ENCODE measurements at regions not wholly inside any gene's neighbourhood (a gene's known extent, or its start where the extent isn't known, plus 50 kb on each side); places are given as distances from the start of the nearest gene placed in this dataset.

DNA sequence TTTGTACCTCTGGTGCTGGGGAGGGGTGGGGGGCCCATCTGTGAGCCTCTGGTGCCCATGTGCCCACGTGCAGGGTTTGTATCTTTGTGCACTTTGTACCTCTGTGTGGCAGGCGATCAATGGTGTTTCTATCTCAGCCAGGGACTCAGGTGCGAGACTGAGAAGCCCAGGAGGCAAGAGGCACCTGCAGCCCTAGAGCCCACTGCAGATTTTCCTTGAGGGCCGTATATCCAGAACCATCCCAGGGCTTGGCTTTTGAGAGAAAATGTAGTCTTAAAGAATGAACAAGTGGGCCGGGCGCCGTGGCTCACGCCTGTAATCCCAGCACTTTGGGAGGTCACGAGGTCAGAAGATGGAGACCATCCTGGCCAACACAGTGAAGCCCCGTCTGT lies 52.2 kb upstream of the KCNMB1 start:
- Histone ChIP-seq H3K4me1 (no peaks in the 10 kb centered on the region), H3K4me3 (no peak overlapping the region), H3K36me3 (no peaks in the 10 kb centered on the region), H3K27me3 (no peaks in the 10 kb centered on the region), H3K27ac (no peak overlapping the region), H3K9me3 (no peaks in the 10 kb centered on the region)
- intact Hi-C loops (cut with DNase I) = no loop called here
- no peak for DNase-seq (ENCODE audit: low spot score in 2 of 2)
- TF ChIP-seq, protein P1, sequence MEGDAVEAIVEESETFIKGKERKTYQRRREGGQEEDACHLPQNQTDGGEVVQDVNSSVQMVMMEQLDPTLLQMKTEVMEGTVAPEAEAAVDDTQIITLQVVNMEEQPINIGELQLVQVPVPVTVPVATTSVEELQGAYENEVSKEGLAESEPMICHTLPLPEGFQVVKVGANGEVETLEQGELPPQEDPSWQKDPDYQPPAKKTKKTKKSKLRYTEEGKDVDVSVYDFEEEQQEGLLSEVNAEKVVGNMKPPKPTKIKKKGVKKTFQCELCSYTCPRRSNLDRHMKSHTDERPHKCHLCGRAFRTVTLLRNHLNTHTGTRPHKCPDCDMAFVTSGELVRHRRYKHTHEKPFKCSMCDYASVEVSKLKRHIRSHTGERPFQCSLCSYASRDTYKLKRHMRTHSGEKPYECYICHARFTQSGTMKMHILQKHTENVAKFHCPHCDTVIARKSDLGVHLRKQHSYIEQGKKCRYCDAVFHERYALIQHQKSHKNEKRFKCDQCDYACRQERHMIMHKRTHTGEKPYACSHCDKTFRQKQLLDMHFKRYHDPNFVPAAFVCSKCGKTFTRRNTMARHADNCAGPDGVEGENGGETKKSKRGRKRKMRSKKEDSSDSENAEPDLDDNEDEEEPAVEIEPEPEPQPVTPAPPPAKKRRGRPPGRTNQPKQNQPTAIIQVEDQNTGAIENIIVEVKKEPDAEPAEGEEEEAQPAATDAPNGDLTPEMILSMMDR (IDR thresholded peaks at IDR 0.05) = no peak

DNA sequence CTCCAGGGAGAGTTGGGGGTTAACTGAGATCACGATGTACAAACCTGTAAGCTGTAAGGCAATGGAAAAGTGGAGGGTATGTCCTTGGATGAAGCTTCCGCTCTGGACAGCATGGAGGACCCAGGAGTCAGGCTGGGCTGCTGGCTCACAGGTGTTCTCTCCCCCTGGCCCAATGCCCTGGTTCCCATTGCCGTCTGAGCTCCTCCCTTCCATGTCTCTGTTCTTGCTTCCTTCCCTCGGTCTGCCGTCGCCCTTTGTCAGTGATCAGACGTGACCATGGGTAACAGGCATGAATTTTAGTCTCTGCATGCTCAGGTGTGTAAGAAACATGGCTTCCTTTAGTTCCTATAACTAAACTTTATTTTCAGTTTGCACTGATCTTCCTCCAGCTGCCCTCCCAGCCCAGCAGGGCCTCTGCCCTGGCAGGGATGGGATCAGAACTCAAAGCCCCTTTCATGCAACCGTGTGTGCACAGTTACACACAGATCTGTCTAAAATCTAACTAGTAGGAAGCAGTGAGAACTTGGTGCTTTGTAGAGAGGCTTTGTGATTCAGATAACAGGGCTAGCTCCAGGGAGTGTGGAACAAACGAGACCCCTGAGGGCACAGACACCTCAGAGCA lies 51.7 kb upstream of the KCNMB1 start:
- Histone ChIP-seq H3K4me3 (no peak overlapping the region), H3K4me1 (no peaks in the 10 kb centered on the region), H3K9me3 (no peaks in the 10 kb centered on the region), H3K27ac (no peak overlapping the region), H3K27me3 (no peaks in the 10 kb centered on the region), H3K36me3 (no peaks in the 10 kb centered on the region)
- TF ChIP-seq, protein P1 (IDR thresholded peaks at IDR 0.05) = no peak
- DNase-seq (ENCODE audit: low spot score in 2 of 2) = no peak
- intact Hi-C loops (cut with DNase I) = no loop called here

DNA sequence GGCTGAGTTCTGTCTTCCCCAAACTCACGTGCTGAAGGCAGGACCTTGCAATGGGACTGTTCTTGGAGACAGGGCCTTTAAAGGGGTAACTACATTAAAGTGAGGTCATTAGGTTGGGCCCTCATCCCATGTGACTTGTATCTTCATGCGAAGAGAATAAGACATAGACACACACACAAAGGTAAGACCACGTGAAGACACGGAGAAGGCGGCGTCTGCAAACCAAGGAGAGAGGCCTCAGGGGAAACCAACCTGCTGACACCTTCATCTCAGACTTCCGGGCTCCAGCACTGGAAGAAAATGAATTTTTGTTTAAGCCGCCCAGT lies 50.7 kb upstream of the KCNMB1 start:
- no peak overlapping the region for H3K27ac ChIP-seq
- no peaks in the 10 kb centered on the region for H3K27me3 ChIP-seq
- H3K4me1 ChIP-seq = no peaks in the 10 kb centered on the region
- intact Hi-C loops (cut with DNase I) = loop anchor here (5.0 kb wide), 1 partner anchor 352 kb away; no protein-coding TSS in a partner anchor
- no peak overlapping the region for H3K4me3 ChIP-seq
- TF ChIP-seq, protein P1 (IDR thresholded peaks at IDR 0.05) = no peak
- no peak for DNase-seq (ENCODE audit: low spot score in 2 of 2)
- no peaks in the 10 kb centered on the region for H3K36me3 ChIP-seq
- H3K9me3 ChIP-seq = no peaks in the 10 kb centered on the region

DNA sequence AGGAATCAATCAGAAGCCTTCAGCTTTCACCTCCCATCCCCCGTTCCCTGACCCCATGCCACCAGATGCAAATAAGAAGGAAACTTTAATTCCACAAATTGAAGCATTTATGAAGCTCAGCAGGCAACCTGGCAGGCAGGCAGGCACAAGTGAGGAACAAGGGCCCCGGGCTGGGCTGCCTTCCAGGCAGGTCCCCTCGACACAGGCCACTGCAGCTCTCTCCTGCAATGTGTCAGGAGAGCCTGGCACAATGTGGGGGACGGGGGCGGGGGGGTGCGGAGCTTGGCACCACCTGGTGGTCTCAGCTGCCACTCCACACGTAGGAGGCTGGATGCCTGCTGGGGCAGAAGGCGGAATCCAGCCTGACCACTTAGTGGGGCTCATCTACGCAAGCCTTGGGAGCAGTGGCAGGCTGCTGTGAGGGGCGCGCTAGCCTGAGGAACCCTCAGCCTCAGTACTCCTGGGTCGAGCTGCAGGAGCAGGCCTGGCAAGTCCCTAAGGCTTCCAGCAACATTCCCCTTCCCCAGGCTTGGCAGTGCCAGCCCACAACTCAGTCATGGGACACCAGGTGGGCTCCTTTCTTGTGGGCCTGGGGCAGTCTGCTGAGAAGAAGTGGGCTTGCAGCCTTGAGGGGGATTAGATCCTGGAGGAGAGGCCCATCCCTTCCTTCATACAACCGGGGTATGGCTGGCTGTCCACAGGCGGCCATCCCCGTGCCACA lies 50.2 kb upstream of the KCNMB1 start:
- H3K27ac ChIP-seq = no peak overlapping the region
- intact Hi-C loops (cut with DNase I) = loop anchor here (5.0 kb wide), 1 partner anchor 353 kb away; no protein-coding TSS in a partner anchor
- H3K36me3 ChIP-seq = no peaks in the 10 kb centered on the region
- H3K9me3 ChIP-seq = no peaks in the 10 kb centered on the region
- TF ChIP-seq, protein P1 (IDR thresholded peaks at IDR 0.05) = no peak
- H3K4me3 ChIP-seq = no peak overlapping the region
- no peaks in the 10 kb centered on the region for H3K27me3 ChIP-seq
- DNase-seq (ENCODE audit: low spot score in 2 of 2) = no peak
- no peaks in the 10 kb centered on the region for H3K4me1 ChIP-seq

Data from ascending aorta (tissue), 2 donors.